GM12878 (cell line): ENCODE measurements at regions not wholly inside any gene's neighbourhood (a gene's known extent, or its start where the extent isn't known, plus 50 kb on each side); places are given as distances from the start of the nearest gene placed in this dataset.

Source experiments
- ATAC-seq: fragments of 200-7000 bp; cut with Tn5 transposase; 3 replicates; pipeline ENCODE4 v1.9.1; 2020; ENCODE audit warnings: mild to moderate bottlenecking, moderate library complexity
- BruUV-seq: library from RNA; stranded (reverse); fragments of 400-500 nt; replicated peaks from 2 replicates; lab custom pipeline; 2021; lab: Mats Ljungman, UMichigan
- CTCF ChIA-PET: fragments of 300-600 bp; sonication (Branson Sonifier 250); formaldehyde crosslinking; extraction: SDS; loops from one replicate; lab custom pipeline; 2021; ENCODE audit warnings: inconsistent platforms; lab: Yijun Ruan, JAX
- POLR2A ChIA-PET: fragments of 350-600 bp; formaldehyde crosslinking; extraction: SDS; loops from one replicate; lab custom pipeline; 2021; ENCODE audit warnings: inconsistent platforms; lab: Charles Lee
- RAD21 ChIA-PET: fragments of 300-600 bp; sonication (Branson Sonifier 250); formaldehyde crosslinking; loops from one replicate; lab custom pipeline; 2023; ENCODE audit warnings: antibody characterized with exemption; ENCODE audit not compliant: unreplicated experiment; lab: Charles Lee
- SMC1A ChIA-PET: fragments of 300-600 bp; sonication (Branson Sonifier 250); formaldehyde crosslinking; loops from one replicate; lab custom pipeline; 2023; ENCODE audit not compliant: unreplicated experiment, uncharacterized antibody; lab: Charles Lee
- DNase-seq: peaks from one replicate; pipeline ENCODE4 v3.0.0-alpha.2; 2011; ENCODE audit warnings: low read depth, low spot score
- FAIRE-seq: peaks from 3 replicates; lab custom pipeline; 2011; peaks lifted over from hg19 to GRCh38; lab: Jason Lieb, UNC
- H2AFZ ChIP-seq: 2 replicates; pipeline ENCODE4 v1.6.0; 2011; ENCODE audit warnings: low read depth, low read length, control low read depth; ENCODE audit not compliant: control insufficient read depth
- H3K27ac ChIP-seq: 2 replicates; pipeline ENCODE4 v1.5.1; 2011; ENCODE audit warnings: control low read depth; ENCODE audit not compliant: control insufficient read depth, insufficient read depth
- H3K27me3 ChIP-seq, 2 experiments: replicated peaks in 1 of 2; 2 replicates each; pipeline versions ENCODE4 v1.6.0 to v1.6.1; 2011; ENCODE audit warnings: low read length in 1 of 2; ENCODE audit not compliant: control insufficient read depth in 2 of 2, insufficient read depth in 2 of 2
- H3K36me3 ChIP-seq, 2 experiments: 2 replicates each; pipeline ENCODE4 v1.5.1; 2011; ENCODE audit warnings: low read length in 1 of 2; ENCODE audit not compliant: control insufficient read depth in 2 of 2, insufficient read depth in 2 of 2
- H3K4me1 ChIP-seq: 2 replicates; pipeline ENCODE4 v1.6.1; 2011; ENCODE audit warnings: mild to moderate bottlenecking, low read length, moderate library complexity, mixed read lengths; ENCODE audit not compliant: control insufficient read depth, insufficient read depth
- H3K4me2 ChIP-seq: 2 replicates; pipeline ENCODE4 v1.6.0; 2011; ENCODE audit warnings: control low read depth; ENCODE audit not compliant: control insufficient read depth, insufficient read depth
- H3K4me3 ChIP-seq: fragments of 200-600 bp; sonication (generic); 2 replicates; pipeline ENCODE4 v1.5.1; 2016
- H3K79me2 ChIP-seq: 2 replicates; pipeline ENCODE4 v1.6.0; 2011; ENCODE audit warnings: low read length; ENCODE audit not compliant: control insufficient read depth, insufficient read depth
- H3K9ac ChIP-seq: 2 replicates; pipeline ENCODE4 v1.8.0; 2011; ENCODE audit warnings: low read length, control low read depth, mixed read lengths; ENCODE audit not compliant: control insufficient read depth, insufficient read depth
- H3K9me3 ChIP-seq: replicated peaks from 3 replicates; pipeline ENCODE4 v1.5.1; 2011; ENCODE audit warnings: mild to moderate bottlenecking, low read length; ENCODE audit not compliant: control insufficient read depth, insufficient read depth
- H4K20me1 ChIP-seq: 2 replicates; pipeline ENCODE4 v1.6.0; 2011; ENCODE audit not compliant: control insufficient read depth, insufficient read depth
- CBFB ChIP-seq: IDR thresholded peaks from 2 replicates; pipeline ENCODE4 v1.6.1; 2016; ENCODE audit warnings: antibody characterized with exemption, low read depth
- EGR1 ChIP-seq, 2 experiments: IDR thresholded peaks; 1 replicate in 1 of 2; 2 replicates in 1 of 2; pipeline ENCODE4 v1.6.1; 2011 to 2012; ENCODE audit warnings: low read depth in 2 of 2, low read length in 2 of 2, borderline replicate concordance in 1 of 2, mild to moderate bottlenecking in 1 of 2, moderate library complexity in 1 of 2
- GATAD2B ChIP-seq: fragments of 450-650 bp; conservative IDR thresholded peaks from 2 replicates; pipeline ENCODE4 v1.6.1; 2017; ENCODE audit warnings: low read depth, mild to moderate bottlenecking, moderate library complexity
- JUNB ChIP-seq: IDR thresholded peaks from 2 replicates; pipeline ENCODE4 v1.6.1; 2016; ENCODE audit warnings: antibody characterized with exemption, mild to moderate bottlenecking
- PAX5 ChIP-seq: IDR thresholded peaks from 2 replicates; pipeline ENCODE4 v1.6.1; 2011; ENCODE audit warnings: low read depth, low read length, borderline replicate concordance
- RB1 ChIP-seq: fragments of 450-650 bp; formaldehyde crosslinking; IDR thresholded peaks from 2 replicates; pipeline ENCODE4 v1.6.1; 2017; ENCODE audit warnings: mild to moderate bottlenecking, borderline replicate concordance
- RFX5 ChIP-seq: IDR thresholded peaks from 2 replicates; pipeline ENCODE4 v1.6.1; 2011; ENCODE audit warnings: low read depth, low read length, improper control_type of control experiment
- YY1 ChIP-seq: IDR thresholded peaks from 2 replicates; pipeline ENCODE4 v1.6.1; 2011; ENCODE audit warnings: low read depth, mild to moderate bottlenecking, low read length
- ZZZ3 ChIP-seq: IDR thresholded peaks from 2 replicates; pipeline ENCODE4 v1.6.1; 2011; ENCODE audit warnings: low read depth; ENCODE audit not compliant: control insufficient read depth, insufficient read length
- WGBS: methylation state at CpG from one replicate; pipeline ENCODE4 v1.1.6; 2016; ENCODE audit warnings: low lambda C conversion rate; ENCODE audit not compliant: insufficient replicate concordance, insufficient coverage; ENCODE audit errors: missing lambda C conversion rate; 5-methylcytosine and 5-hydroxymethylcytosine counted together
- in situ Hi-C: fragments of 300-500 bp; cut with MboI; formaldehyde crosslinking; loops from 9 replicates; pipeline ENCODE4 v1.14.3; 2018; ENCODE audit warnings: mixed read lengths
- intact Hi-C: fragments of 100-400 bp; cut with micrococcal nuclease; formaldehyde crosslinking; loops from one replicate; pipeline ENCODE4 v1.14.2; 2022; ENCODE audit not compliant: unreplicated experiment
- TF ChIP-seq, protein P1 (sequence below): fragments of 450-650 bp; formaldehyde crosslinking; IDR thresholded peaks from 2 replicates; pipeline ENCODE4 v1.4.0; 2020; ENCODE audit warnings: mild to moderate bottlenecking, moderate library complexity

DNA sequence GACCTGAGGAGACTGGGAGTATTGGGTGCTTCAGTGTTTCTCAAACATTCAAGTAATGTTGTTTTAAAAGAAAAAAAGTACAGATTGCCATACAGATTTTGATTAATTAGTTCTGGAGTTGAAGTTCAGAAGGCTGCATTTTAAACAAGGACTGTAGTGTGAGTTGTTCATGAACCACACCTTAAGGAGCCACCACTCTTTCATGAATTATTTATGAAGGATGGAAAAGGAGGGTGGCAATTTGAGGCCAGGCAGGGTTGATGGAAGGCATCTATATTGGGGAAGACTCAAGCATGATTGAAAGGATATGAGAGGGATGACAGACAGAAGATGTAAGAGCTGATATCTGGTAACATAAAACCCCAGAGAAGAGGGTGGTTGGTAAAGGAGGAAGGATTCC lies 146.6 kb upstream of the CAND1 start:
- intact Hi-C loops = no loop called here
- H3K9me3 ChIP-seq = no peaks in the 10 kb centered on the region
- no TSS peak for BruUV-seq

GRCh38 chr12:67137256-67137655 lies 131.9 kb upstream of the CAND1 start:
- SMC1A ChIA-PET = interaction anchor here (1.8 kb wide), 1 partner anchor 12 kb away, joined by 4 read pairs; no protein-coding TSS in a partner anchor
- RAD21 ChIA-PET = no interaction called here
- ATAC-seq = no peak

More for the DNA sequence above, 146.6 kb upstream of the CAND1 start:
- FAIRE-seq = no peak
- H3K9ac ChIP-seq = no peak overlapping the region
- H3K36me3 ChIP-seq = no peaks in the 10 kb centered on the region
- H2AFZ ChIP-seq = no peak overlapping the region
- no peak for ATAC-seq
- no peak for DNase-seq
- RAD21 ChIA-PET = no interaction called here
- SMC1A ChIA-PET = no interaction called here
- POLR2A ChIA-PET = no interaction called here
- H3K4me3 ChIP-seq = no peak overlapping the region
- no peaks in the 10 kb centered on the region for H3K4me1 ChIP-seq
- H3K27ac ChIP-seq = no peak overlapping the region
- CTCF ChIA-PET = no interaction called here
- H3K79me2 ChIP-seq = no peaks in the 10 kb centered on the region
- no peaks in the 10 kb centered on the region for H4K20me1 ChIP-seq
- no peaks in the 10 kb centered on the region for H3K27me3 ChIP-seq
- in situ Hi-C loops = no loop called here
- no peak for TF ChIP-seq PAX5
- TF ChIP-seq, all 136 proteins: peak for 0
- H3K4me2 ChIP-seq = no peak overlapping the region

More at GRCh38 chr12:67137256-67137655, 131.9 kb upstream of the CAND1 start:
- TF ChIP-seq, protein P1, sequence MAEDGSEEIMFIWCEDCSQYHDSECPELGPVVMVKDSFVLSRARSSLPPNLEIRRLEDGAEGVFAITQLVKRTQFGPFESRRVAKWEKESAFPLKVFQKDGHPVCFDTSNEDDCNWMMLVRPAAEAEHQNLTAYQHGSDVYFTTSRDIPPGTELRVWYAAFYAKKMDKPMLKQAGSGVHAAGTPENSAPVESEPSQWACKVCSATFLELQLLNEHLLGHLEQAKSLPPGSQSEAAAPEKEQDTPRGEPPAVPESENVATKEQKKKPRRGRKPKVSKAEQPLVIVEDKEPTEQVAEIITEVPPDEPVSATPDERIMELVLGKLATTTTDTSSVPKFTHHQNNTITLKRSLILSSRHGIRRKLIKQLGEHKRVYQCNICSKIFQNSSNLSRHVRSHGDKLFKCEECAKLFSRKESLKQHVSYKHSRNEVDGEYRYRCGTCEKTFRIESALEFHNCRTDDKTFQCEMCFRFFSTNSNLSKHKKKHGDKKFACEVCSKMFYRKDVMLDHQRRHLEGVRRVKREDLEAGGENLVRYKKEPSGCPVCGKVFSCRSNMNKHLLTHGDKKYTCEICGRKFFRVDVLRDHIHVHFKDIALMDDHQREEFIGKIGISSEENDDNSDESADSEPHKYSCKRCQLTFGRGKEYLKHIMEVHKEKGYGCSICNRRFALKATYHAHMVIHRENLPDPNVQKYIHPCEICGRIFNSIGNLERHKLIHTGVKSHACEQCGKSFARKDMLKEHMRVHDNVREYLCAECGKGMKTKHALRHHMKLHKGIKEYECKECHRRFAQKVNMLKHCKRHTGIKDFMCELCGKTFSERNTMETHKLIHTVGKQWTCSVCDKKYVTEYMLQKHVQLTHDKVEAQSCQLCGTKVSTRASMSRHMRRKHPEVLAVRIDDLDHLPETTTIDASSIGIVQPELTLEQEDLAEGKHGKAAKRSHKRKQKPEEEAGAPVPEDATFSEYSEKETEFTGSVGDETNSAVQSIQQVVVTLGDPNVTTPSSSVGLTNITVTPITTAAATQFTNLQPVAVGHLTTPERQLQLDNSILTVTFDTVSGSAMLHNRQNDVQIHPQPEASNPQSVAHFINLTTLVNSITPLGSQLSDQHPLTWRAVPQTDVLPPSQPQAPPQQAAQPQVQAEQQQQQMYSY (CRISPR knock-in tag) = no peak
- no peak for TF ChIP-seq CBFB
- no peak for TF ChIP-seq ZZZ3
- no peak for TF ChIP-seq JUNB
- no peak for TF ChIP-seq GATAD2B
- TF ChIP-seq EGR1 (IDR thresholded peaks at IDR 0.05; ENCODE audit: borderline replicate concordance in 1 of 2, low read depth in 2 of 2, low read length in 2 of 2) = no peak
- no peak for TF ChIP-seq YY1
- TF ChIP-seq RFX5 = no peak
- no peak for TF ChIP-seq RB1
- ChIA-PET CTCF (no interaction called here), POLR2A (no interaction called here)
- Histone ChIP-seq H3K4me3 (no peak overlapping the region), H3K79me2 (no peaks in the 10 kb centered on the region), H3K27me3 (no peaks in the 10 kb centered on the region), H4K20me1 (no peaks in the 10 kb centered on the region), H2AFZ (no peak overlapping the region), H3K9me3 (no peaks in the 10 kb centered on the region), H3K36me3 (no peaks in the 10 kb centered on the region), H3K4me1 (no peaks in the 10 kb centered on the region), H3K4me2 (no peak overlapping the region), H3K27ac (no peak overlapping the region), H3K9ac (no peak overlapping the region)
- WGBS = 100% methylated on average over 1 of the region's 1 CpG
- DNase-seq (no peak), FAIRE-seq (no peak)
- in situ Hi-C loops = no loop called here
- no TSS peak for BruUV-seq
- intact Hi-C loops = no loop called here
